Gastrocnemius medialis (tissue), 4 donors: ENCODE measurements at regions not wholly inside any gene's neighbourhood (a gene's known extent, or its start where the extent isn't known, plus 50 kb on each side); places are given as distances from the start of the nearest gene placed in this dataset.

ENCODE experiments used
- POLR2A ChIP-seq, 2 donors: fragments of 450-650 bp; IDR thresholded peaks; one replicate each; pipeline ENCODE4 v1.6.1; 2017; ENCODE audit warnings: antibody characterized with exemption in 2 of 2, mild to moderate bottlenecking in 2 of 2, moderate library complexity in 2 of 2
- TF ChIP-seq, protein P1 (sequence below), 5 experiments: fragments of 450-650 bp in 3 of 5; fragments of 200-600 bp in 2 of 5; sonication (generic) in 2 of 5; IDR thresholded peaks in 4 of 5; conservative IDR thresholded peaks in 1 of 5; 1 replicate in 4 of 5; 2 replicates in 1 of 5; pipeline ENCODE4 v1.5.1; 2016 to 2019; ENCODE audit warnings: antibody characterized with exemption in 5 of 5, mild to moderate bottlenecking in 3 of 5, moderate library complexity in 3 of 5

DNA sequence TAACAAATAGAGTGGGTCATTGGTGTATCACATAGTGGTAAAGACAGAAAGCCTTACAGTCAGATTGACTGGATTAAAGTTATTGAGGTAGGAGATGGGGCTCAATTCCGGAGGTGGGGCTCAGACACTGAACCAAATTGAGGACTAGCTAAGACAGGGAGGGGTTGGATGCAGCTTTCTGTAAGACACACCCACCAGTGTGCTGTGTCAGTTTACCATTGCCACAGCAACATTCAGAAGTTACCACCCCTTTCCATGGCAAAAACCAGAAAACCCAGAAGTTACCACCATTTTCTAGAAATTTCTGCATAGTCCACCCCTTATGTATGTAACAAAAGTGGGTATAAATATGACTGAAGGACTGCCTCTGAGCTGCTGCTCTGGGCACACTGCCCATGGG is 167.6 kb upstream of the TMEM72 start:
- TF ChIP-seq, protein P1, sequence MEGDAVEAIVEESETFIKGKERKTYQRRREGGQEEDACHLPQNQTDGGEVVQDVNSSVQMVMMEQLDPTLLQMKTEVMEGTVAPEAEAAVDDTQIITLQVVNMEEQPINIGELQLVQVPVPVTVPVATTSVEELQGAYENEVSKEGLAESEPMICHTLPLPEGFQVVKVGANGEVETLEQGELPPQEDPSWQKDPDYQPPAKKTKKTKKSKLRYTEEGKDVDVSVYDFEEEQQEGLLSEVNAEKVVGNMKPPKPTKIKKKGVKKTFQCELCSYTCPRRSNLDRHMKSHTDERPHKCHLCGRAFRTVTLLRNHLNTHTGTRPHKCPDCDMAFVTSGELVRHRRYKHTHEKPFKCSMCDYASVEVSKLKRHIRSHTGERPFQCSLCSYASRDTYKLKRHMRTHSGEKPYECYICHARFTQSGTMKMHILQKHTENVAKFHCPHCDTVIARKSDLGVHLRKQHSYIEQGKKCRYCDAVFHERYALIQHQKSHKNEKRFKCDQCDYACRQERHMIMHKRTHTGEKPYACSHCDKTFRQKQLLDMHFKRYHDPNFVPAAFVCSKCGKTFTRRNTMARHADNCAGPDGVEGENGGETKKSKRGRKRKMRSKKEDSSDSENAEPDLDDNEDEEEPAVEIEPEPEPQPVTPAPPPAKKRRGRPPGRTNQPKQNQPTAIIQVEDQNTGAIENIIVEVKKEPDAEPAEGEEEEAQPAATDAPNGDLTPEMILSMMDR (IDR thresholded peaks at IDR 0.05 in 4 of 5, conservative IDR thresholded peaks at IDR 0.05 in 1 of 5) = no peak
- no peak for TF ChIP-seq POLR2A (IDR thresholded peaks at IDR 0.05)
